RPMI7951 (cell line): ENCODE measurements at regions not wholly inside any gene's neighbourhood (a gene's known extent, or its start where the extent isn't known, plus 50 kb on each side); places are given as distances from the start of the nearest gene placed in this dataset.
"Not testable (repeated sequence)": the region's sequence is repeated elsewhere in the genome, so short reads cannot be mapped to it uniquely, and the experiment has no call there.

Source experiments
- DNase-seq: peaks from one replicate; pipeline ENCODE4 v3.0.0-alpha.2; 2012; ENCODE audit warnings: low read depth

- DNase-seq, result no peak
Observed at GRCh38 chr1:79966438-79966837, 959.9 kb upstream of the ADGRL4 start.

GRCh38 chr1:79959635-79960034 lies 953.1 kb upstream of the ADGRL4 start:
- no peak for DNase-seq

GRCh38 chr1:79955966-79956365 lies 949.4 kb upstream of the ADGRL4 start:
- no peak for DNase-seq

GRCh38 chr1:79950511-79950910 lies 944.0 kb upstream of the ADGRL4 start:
- no peak for DNase-seq

- no peak for DNase-seq
Observed at GRCh38 chr1:79945391-79945790, 938.9 kb upstream of the ADGRL4 start.

- no peak for DNase-seq
Observed at GRCh38 chr1:79929356-79929755, 922.8 kb upstream of the ADGRL4 start.

GRCh38 chr1:79928901-79929300 lies 922.4 kb upstream of the ADGRL4 start:
- DNase-seq, result no peak

GRCh38 chr1:79920960-79921669 lies 914.6 kb upstream of the ADGRL4 start:
- no peak for DNase-seq

- no peak for DNase-seq
Observed at GRCh38 chr1:79914896-79915295, 908.4 kb upstream of the ADGRL4 start.

- no peak for DNase-seq
Observed at GRCh38 chr1:79912813-79913212, 906.3 kb upstream of the ADGRL4 start.

GRCh38 chr1:79903321-79903720 lies 896.8 kb upstream of the ADGRL4 start:
- DNase-seq, result no peak

GRCh38 chr1:79902418-79902817 lies 895.9 kb upstream of the ADGRL4 start:
- DNase-seq, result no peak

GRCh38 chr1:79899914-79900313 lies 893.4 kb upstream of the ADGRL4 start:
- DNase-seq, result peak; percentile 42

GRCh38 chr1:79896140-79896539 lies 889.6 kb upstream of the ADGRL4 start:
- DNase-seq, result no peak

GRCh38 chr1:79895573-79895972 lies 889.0 kb upstream of the ADGRL4 start:
- no peak for DNase-seq

GRCh38 chr1:79894129-79894528 lies 887.6 kb upstream of the ADGRL4 start:
- DNase-seq, result not testable (repeated sequence)

- DNase-seq, result no peak
Observed at GRCh38 chr1:79887059-79887458, 880.5 kb upstream of the ADGRL4 start.

- no peak for DNase-seq
Observed at GRCh38 chr1:79885101-79885500, 878.6 kb upstream of the ADGRL4 start.

GRCh38 chr1:79877086-79877485 lies 870.6 kb upstream of the ADGRL4 start:
- no peak for DNase-seq

GRCh38 chr1:79875187-79875586 lies 868.7 kb upstream of the ADGRL4 start:
- DNase-seq, result no peak

GRCh38 chr1:79874289-79874688 lies 867.8 kb upstream of the ADGRL4 start:
- DNase-seq, result no peak

- DNase-seq, result peak; percentile 13
Observed at GRCh38 chr1:79859212-79859948, 852.9 kb upstream of the ADGRL4 start.

GRCh38 chr1:79852004-79852403 lies 845.5 kb upstream of the ADGRL4 start:
- no peak for DNase-seq
